Esophagus muscularis mucosa (tissue), 3 donors: ENCODE measurements at regions not wholly inside any gene's neighbourhood (a gene's known extent, or its start where the extent isn't known, plus 50 kb on each side); places are given as distances from the start of the nearest gene placed in this dataset.

Experiments used
- CTCF ChIP-seq, 3 experiments: fragments of 200-600 bp in 2 of 3; fragments of 450-650 bp in 1 of 3; sonication (generic) in 2 of 3; IDR thresholded peaks; one replicate each; pipeline ENCODE4 v1.5.1; 2017 to 2019; ENCODE audit warnings: antibody characterized with exemption in 3 of 3, mild to moderate bottlenecking in 2 of 3, moderate library complexity in 1 of 3
- POLR2A ChIP-seq: fragments of 450-650 bp; IDR thresholded peaks from one replicate; pipeline ENCODE4 v1.6.1; 2017; ENCODE audit warnings: antibody characterized with exemption, moderate library complexity, mild to moderate bottlenecking, low read depth

DNA sequence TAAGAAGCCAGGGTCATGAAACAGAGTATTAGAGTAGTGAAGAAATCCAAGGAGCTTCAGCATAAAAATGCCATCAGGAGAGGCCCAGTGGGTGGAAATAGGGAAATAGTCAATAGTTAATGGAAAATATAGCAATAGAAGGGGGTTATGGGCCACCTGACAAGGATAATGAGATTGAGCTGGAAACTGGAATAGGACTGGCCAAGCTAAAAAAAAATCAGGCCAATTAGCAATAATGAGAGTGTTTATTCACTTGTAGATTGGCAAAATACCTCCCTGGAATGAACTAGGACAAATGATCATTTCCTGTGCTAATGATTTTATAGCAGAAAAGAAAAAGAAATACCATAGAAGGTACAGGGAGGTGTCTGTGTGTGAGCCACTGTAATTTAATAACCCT is 97.9 kb downstream of the PLCE1 start:
- TF ChIP-seq POLR2A (no peak), CTCF (IDR thresholded peaks at IDR 0.05) (no peak)
